GM20000 (cell line): ENCODE measurements at regions not wholly inside any gene's neighbourhood (a gene's known extent, or its start where the extent isn't known, plus 50 kb on each side); places are given as distances from the start of the nearest gene placed in this dataset.
"Not testable (repeated sequence)": the region's sequence is repeated elsewhere in the genome, so short reads cannot be mapped to it uniquely, and the experiment has no call there.

Experiments used
- DNase-seq: peaks from one replicate; pipeline ENCODE4 v3.0.0; 2012; ENCODE audit warnings: low spot score
- CTCF ChIP-seq: IDR thresholded peaks from 2 replicates; pipeline ENCODE4 v1.5.1; 2012; ENCODE audit warnings: mild to moderate bottlenecking, control low read depth; ENCODE audit errors: extremely low read depth, missing control alignments

DNA sequence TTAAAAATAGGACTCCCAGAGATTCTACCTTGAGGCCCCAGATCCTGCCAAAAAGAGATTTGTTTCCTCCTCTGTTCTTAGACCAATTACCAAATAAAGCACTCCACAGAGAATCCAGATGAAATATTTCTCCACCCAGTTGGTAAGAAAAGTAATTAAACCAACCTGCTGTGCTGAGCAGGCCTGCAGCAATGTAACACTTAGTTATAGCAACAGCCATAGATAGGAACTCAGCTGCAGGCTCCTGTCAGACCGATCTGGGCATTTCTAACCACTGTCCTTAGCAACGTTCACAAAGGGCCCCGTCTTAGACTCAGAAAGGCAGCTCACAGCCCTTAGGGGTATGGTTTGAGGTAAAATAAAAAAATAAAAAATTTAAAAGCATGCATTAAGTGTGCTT lies 271.1 kb downstream of the KCNRG start:
- DNase-seq, result no peak
- TF ChIP-seq CTCF, result no peak

DNA sequence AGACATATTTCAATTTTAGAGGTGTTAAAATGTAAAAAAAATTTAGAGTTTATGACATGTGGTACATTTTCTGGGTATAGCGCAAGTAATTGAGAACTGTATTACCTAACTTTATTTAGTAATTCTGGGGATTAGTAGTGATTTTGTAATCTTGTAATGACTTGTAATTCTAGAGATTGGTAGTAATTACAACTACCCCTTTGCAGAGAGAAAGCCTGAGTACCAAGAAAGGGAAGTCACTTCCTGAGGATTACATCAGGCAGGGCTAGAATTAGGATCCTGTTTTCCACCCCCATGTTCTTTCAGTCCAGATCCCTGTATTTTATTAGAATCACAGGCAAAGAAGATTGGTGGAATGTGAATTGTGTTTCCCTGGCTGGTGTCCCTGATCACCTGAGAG lies 274.9 kb downstream of the KCNRG start:
- DNase-seq, result no peak
- no peak for TF ChIP-seq CTCF

DNA sequence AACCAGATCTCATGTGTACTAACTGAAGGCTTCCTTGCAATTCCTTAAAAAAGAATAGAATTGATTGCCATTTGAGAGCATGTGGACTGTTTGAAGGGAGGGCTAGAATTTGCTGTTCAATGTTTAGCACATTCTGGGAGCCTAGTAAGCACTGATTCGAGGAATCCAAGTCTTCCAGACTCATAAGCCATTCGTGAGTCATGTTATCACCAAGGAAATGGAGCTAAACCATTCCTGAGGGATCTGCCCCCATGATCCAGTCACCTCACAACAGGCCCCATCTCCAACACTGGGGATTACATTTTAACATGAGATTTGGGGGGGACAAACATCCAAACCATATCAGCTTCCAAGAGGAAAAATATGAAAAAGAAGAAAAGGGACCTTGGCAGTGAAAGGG lies 276.4 kb downstream of the KCNRG start:
- no peak for DNase-seq
- no peak for TF ChIP-seq CTCF

DNA sequence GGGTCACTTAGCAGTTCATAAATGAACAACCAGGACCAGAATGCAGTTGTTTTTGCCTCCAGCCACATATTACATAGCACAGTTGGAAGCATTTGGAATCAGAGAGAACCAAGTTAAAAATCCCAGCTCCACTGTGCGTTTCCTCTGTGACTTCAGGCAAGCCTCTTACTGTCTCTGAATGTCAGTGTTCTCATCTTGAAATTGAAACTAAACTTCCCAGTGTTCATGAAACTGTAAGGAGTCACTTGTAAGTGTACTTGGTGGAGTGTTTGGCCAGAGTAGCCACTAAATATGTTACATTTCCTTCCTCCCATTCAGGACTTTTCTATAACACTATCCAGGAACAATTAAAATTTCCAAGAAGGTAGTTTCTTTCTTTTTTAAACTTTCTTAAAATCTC lies 276.8 kb downstream of the KCNRG start:
- no peak for TF ChIP-seq CTCF
- no peak for DNase-seq

DNA sequence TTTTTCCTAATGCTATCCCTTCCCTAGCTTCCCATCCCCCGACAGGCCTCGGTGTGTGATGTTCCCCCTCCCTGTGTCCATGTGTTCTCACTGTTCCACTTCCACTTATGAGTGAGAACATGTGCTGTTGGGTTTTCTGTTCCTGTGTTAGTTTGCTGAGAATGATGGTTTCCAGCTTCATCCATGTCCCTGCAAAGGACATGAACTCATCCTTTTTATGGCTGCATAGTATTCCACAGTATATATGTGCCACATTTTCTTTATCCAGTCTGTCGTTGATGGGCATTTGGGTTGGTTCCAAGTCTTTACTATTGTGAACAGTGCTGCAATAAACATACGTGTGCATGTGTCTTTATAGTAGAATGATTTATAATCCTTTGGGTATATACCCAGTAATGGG lies 279.2 kb downstream of the KCNRG start:
- not testable (repeated sequence) for DNase-seq

- no peak for TF ChIP-seq CTCF
- DNase-seq, result no peak
Observed at GRCh38 chr13:50299546-50300249, 284.5 kb downstream of the KCNRG start.

DNA sequence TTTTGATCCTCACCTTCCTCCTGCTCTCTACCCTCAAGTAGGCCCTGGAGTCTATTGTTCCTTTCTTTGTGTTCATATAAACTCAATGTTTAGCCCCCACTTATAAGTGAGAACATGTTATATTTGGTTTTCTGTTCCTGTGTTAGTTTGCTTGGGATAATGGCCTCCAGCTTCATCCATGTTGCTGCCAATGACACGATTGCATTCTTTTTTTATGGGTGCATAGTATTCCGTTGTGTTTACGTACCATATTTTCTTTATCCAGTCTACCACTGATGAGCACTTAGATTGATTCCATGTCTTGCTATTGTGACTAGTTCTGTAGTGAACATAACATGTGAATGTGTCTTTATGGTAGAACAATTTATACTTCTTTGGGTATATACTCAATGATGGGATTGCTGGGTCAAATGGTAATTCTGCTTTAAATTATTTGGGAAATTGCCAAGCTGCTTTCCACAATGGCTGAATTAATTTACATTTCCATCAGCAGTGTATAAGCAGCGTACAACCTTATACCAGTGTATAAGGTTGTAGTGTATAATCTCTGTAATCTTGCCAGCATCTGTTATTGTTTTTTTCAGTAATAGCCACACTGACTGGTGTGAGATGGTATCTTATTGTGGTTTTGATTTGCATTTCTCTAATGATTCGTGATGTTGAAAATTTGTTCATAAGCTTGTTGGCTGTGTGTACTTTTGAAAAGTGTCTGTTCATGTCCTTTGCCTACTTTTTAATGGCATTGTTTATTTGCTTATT lies 288.9 kb downstream of the KCNRG start:
- no peak for DNase-seq
- TF ChIP-seq CTCF, result no peak

- DNase-seq, result no peak
- TF ChIP-seq CTCF, result no peak
Observed at GRCh38 chr13:50306156-50306555, 290.9 kb downstream of the KCNRG start.
